ENCODE measurements at regions not wholly inside any gene's neighbourhood (a gene's known extent, or its start where the extent isn't known, plus 50 kb on each side); places are given as distances from the start of the nearest gene placed in this dataset.

- Histone ChIP-seq H3K9me2 (replicated peaks; ENCODE audit: insufficient read depth, low read length) (no peaks in the 10 kb centered on the region), H3K4me1 (ENCODE audit: low read length) (peaks cover 13% of the 10 kb centered on the region), H3K9me3 (replicated peaks; ENCODE audit: insufficient read depth, low read length) (no peaks in the 10 kb centered on the region), H3F3A (ENCODE audit: insufficient read depth, low read length) (no peaks in the 10 kb centered on the region), H3K36me3 (replicated peaks; ENCODE audit: insufficient read depth, low read length) (no peaks in the 10 kb centered on the region), H4K20me1 (ENCODE audit: insufficient read depth, low read length) (no peaks in the 10 kb centered on the region), H2AFZ (ENCODE audit: low read length) (no peak overlapping the region), H3K4me3 (ENCODE audit: low read length) (no peak overlapping the region), H3K4me2 (ENCODE audit: low read depth, low read length) (no peak overlapping the region), H3K79me2 (ENCODE audit: low read length) (no peaks in the 10 kb centered on the region), H3K9ac (ENCODE audit: low read length) (no peak overlapping the region), H3K27me3 (replicated peaks; ENCODE audit: insufficient read depth, low read length) (no peaks in the 10 kb centered on the region), H3K27ac (ENCODE audit: low read length) (no peak overlapping the region)
- TF ChIP-seq CTCF (IDR thresholded peaks at IDR 0.05; ENCODE audit: low read length) (no peak), EZH2phosphoT487 (IDR thresholded peaks at IDR 0.05; ENCODE audit: low read length) (no peak), EZH2 (optimal IDR thresholded peaks at IDR 0.05; ENCODE audit: low read depth, low read length) (no peak)
- no peak for DNase-seq
These were observed 185.0 kb downstream of the BCL11A start for GRCh38 chr2:60368456-60368855.

- Histone ChIP-seq H3K27ac (ENCODE audit: low read length) (no peak overlapping the region), H3F3A (ENCODE audit: insufficient read depth, low read length) (no peaks in the 10 kb centered on the region), H3K9me2 (replicated peaks; ENCODE audit: insufficient read depth, low read length) (no peaks in the 10 kb centered on the region), H4K20me1 (ENCODE audit: insufficient read depth, low read length) (no peaks in the 10 kb centered on the region), H3K9ac (ENCODE audit: low read length) (no peak overlapping the region), H3K79me2 (ENCODE audit: low read length) (no peaks in the 10 kb centered on the region), H3K36me3 (replicated peaks; ENCODE audit: insufficient read depth, low read length) (no peaks in the 10 kb centered on the region), H3K4me3 (ENCODE audit: low read length) (no peak overlapping the region), H3K4me1 (ENCODE audit: low read length) (peaks cover 13% of the 10 kb centered on the region), H3K27me3 (replicated peaks; ENCODE audit: insufficient read depth, low read length) (no peaks in the 10 kb centered on the region), H2AFZ (ENCODE audit: low read length) (no peak overlapping the region), H3K4me2 (ENCODE audit: low read depth, low read length) (peak overlapping the region; percentile 12; the same call in 1 of the 2 replicates), H3K9me3 (replicated peaks; ENCODE audit: insufficient read depth, low read length) (no peaks in the 10 kb centered on the region)
- peak; percentile 18 for DNase-seq
- TF ChIP-seq CTCF (IDR thresholded peaks at IDR 0.05; ENCODE audit: low read length) = no peak
- TF ChIP-seq EZH2phosphoT487 (IDR thresholded peaks at IDR 0.05; ENCODE audit: low read length) = no peak
- TF ChIP-seq EZH2 (optimal IDR thresholded peaks at IDR 0.05; ENCODE audit: low read depth, low read length) = no peak
These were observed 187.2 kb downstream of the BCL11A start for GRCh38 chr2:60366135-60366712.

- no peak overlapping the region for H3K9ac ChIP-seq (ENCODE audit: low read length)
- no peaks in the 10 kb centered on the region for H3K27me3 ChIP-seq (replicated peaks; ENCODE audit: insufficient read depth, low read length)
- H3K9me2 ChIP-seq (replicated peaks; ENCODE audit: insufficient read depth, low read length) = no peaks in the 10 kb centered on the region
- peaks cover 13% of the 10 kb centered on the region for H3K4me1 ChIP-seq (ENCODE audit: low read length)
- 0 out of 2 replicates have a peak overlapping the region, but pooled peaks have one; percentile 12 for H3K4me2 ChIP-seq (ENCODE audit: low read depth, low read length)
- TF ChIP-seq EZH2phosphoT487 (IDR thresholded peaks at IDR 0.05; ENCODE audit: low read length) (no peak), EZH2 (optimal IDR thresholded peaks at IDR 0.05; ENCODE audit: low read depth, low read length) (no peak), CTCF (IDR thresholded peaks at IDR 0.05; ENCODE audit: low read length) (no peak)
- H3K79me2 ChIP-seq (ENCODE audit: low read length) = no peaks in the 10 kb centered on the region
- H3K27ac ChIP-seq (ENCODE audit: low read length) = no peak overlapping the region
- H3K4me3 ChIP-seq (ENCODE audit: low read length) = no peak overlapping the region
- no peaks in the 10 kb centered on the region for H3K9me3 ChIP-seq (replicated peaks; ENCODE audit: insufficient read depth, low read length)
- H3F3A ChIP-seq (ENCODE audit: insufficient read depth, low read length) = no peaks in the 10 kb centered on the region
- no peak for DNase-seq
- no peak overlapping the region for H2AFZ ChIP-seq (ENCODE audit: low read length)
- H4K20me1 ChIP-seq (ENCODE audit: insufficient read depth, low read length) = no peaks in the 10 kb centered on the region
- H3K36me3 ChIP-seq (replicated peaks; ENCODE audit: insufficient read depth, low read length) = no peaks in the 10 kb centered on the region
These were observed 187.9 kb downstream of the BCL11A start for GRCh38 chr2:60365556-60365955.

All from MM.1S (cell line).